ENCODE measurements at regions not wholly inside any gene's neighbourhood (a gene's known extent, or its start where the extent isn't known, plus 50 kb on each side); places are given as distances from the start of the nearest gene placed in this dataset.

DNA sequence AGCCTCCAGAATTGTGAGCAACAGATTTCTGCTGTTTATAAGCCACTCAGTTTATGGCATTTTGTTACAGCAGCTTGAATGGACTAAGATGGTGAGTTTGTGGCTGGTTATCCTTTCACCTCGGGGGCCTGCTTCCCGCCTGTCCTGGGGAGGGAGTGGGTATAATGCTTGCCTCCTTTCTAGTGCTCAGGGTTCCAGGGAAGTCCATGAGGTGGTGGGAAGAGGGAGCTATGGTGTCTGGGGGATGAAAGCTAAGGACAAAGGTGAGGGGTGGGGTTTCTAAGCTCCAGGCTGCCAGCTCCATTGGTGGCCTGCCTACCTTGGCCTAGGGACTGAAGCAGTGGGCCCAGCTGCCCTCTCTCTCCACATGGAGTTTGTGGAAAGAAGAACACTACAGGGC is 50.2 kb upstream of the SDK2 start:
- no peak for DNase-seq (ENCODE audit: low spot score)

DNA sequence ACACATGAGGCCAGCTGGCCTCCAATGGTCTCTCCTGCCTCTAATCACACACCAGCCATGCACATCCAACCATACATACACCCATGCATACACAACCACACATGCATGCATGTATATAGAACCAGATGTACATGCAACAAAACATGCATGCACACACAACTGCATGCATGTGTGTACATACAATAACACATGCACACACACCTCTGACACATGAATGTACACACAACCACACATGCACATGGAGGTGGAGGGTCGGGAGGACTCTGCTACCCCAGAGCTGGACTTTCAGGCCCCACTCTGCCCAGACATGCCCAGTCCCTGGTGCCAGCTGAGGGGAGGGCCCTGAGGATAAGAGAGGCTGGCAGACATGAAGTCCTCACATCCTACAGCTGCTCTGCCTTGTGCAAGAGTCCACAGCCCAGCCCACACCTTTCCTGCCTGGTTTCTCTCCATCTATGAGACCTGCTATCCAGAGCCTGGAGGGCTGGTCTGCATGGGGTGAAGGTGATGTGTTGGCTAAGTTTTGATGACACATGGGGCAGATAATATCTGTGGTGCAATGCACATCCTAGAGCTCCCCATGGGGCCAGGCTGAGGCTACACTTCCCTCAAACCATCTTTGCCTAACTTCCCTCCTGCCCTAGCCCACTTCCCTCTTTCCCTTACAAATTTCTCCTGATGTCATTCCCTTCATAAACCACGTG is 50.9 kb upstream of the SDK2 start:
- no peak for DNase-seq (ENCODE audit: low spot score)

DNA sequence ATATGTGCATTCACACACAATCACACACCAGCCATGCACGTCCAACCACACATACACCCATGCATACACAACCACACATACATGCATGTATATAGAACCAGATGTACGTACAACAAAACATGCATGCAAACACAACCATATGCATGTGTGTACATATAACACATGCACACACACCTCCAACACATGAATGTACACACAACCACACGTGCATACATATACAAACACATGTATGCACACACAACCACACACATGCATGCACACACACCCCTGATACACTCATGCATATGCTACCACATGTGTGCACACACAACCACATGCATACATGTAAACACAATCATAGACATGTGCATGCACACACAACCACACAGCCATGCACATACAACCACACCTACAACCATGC is 52.0 kb upstream of the SDK2 start:
- DNase-seq (ENCODE audit: low spot score), result no peak

DNA sequence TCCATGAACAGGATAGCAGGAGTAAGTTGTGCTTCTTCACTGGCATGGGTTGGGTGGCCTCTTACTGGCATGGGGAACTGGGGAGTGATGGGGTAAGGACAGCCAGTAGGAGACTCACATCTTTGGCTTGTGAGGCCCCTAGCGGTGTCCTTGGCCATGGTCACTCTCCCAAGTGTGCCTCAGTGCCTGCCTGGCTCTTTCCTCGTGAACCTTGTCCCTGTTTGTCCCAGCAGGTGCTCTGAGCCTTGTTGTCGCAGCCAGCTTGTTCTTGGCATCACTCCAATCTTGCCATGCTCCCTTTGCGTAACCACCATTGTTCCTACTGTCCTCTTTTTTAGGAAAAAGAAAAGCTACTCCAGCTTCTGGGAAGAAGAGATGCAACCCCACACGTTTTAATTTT is 53.6 kb upstream of the SDK2 start:
- DNase-seq (ENCODE audit: low spot score), result peak; percentile 65

GRCh38 chr17:73698966-73699365 is 54.7 kb upstream of the SDK2 start:
- no peak for DNase-seq (ENCODE audit: low spot score)

DNA sequence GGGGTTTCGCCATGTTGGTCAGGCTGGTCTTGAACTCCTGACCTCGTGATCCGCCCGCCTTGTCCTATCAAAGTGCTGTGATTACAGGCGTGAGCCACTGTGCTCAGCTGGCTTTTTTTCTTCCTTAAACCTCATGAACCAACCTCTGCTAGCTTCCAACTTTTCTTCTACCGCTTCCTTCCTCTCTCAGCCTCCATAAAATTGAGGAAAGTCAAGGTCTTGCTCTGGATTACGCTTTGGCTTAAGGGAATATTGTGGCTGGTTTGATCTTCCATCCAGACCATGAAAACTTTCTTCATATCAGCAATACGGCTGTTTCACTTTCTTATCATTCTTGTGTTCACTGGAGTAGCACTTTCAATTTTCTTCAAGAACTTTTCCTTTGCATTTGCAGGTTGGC is 57.5 kb upstream of the SDK2 start:
- no peak for DNase-seq (ENCODE audit: low spot score)

DNA sequence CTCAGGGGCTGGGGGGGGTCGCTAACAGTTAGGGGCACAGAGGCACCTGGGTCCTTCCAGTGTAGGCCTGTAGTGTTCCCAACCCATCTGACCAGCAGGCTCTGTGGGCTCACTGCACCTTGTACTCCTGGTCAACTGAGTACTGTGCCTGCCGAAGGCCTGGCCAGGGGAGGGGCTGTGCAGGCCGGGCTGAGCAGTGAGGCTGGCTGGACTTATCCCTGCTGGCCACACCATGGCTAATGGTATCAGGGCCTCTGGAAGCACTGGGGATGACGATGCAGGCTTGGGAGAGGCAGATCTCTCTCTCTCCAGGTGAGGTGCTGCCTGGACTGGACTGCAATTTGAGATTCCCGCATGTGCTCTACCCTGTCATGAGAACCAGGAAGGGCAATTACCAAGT is 58.9 kb upstream of the SDK2 start:
- DNase-seq (ENCODE audit: low spot score), result no peak

DNA sequence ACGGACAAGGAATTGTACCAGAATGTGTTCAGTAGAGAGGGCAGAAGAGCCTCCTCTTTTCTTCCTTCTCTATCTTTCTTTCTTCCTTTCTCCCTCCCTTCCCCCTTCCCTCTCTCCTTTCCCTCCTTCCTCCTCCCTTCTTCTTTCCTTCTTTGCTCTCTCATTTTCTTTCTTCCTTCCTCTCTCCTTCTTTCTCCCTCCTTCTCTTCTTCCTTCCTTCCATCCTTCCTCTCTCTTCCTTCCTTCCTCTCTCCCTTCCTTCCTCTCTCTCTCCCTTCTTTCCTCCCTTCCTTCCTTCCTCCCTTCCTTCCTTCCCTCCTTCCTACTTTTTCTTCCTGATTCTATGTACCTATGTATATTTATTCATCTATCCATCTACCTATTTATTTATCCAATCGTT is 59.7 kb upstream of the SDK2 start:
- DNase-seq (ENCODE audit: low spot score), result no peak

- no peak for DNase-seq (ENCODE audit: low spot score)
These were observed 61.3 kb upstream of the SDK2 start for GRCh38 chr17:73705594-73705993.

- no peak for DNase-seq (ENCODE audit: low spot score)
These were observed 62.2 kb upstream of the SDK2 start for GRCh38 chr17:73706428-73706827.

DNA sequence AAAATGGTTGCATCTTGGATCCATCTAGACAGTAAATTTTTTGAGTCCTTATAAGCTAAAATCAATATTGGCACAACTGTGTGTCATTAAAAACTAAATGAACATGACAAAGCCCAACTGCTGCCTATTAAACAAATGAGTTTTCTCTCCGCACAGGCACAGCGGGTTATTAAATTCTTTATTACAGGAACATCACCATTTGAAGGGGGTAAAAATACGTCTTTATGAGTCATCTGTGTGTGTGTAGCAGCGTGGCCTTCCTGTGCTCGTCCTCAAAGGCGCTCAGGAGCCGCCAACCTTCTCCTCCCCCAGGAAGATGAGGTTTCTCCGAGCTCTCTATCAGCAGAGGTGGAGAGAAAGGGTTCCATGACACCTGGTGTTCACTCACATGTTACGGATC is 62.6 kb upstream of the SDK2 start:
- DNase-seq (ENCODE audit: low spot score), result no peak

- DNase-seq (ENCODE audit: low spot score), result no peak
These were observed 63.1 kb upstream of the SDK2 start for GRCh38 chr17:73707358-73707757.

- peak; percentile 91 for DNase-seq (ENCODE audit: low spot score)
These were observed 65.9 kb upstream of the SDK2 start for GRCh38 chr17:73710095-73710592.

- no peak for DNase-seq (ENCODE audit: low spot score)
These were observed 66.9 kb upstream of the SDK2 start for GRCh38 chr17:73711184-73711583.

DNA sequence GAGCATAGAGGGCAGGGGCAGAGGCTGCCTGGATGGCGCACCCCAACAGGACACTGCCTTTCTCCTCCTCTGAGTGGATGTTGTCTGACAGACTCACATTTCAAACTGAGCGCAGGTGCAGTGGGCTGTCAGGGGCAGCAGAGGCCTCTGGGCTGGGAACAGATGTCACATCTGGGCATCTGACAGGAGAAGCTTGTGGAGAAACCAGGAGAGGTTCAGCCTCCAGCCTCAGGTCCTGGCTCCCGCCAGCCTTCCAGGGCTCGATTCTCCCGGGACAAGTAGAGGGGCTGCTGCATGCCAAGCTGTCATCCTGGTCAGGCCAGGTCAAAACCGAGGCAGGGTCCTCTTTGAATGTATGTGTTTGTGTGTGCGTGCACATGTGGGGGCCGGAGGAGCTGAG is 67.7 kb upstream of the SDK2 start:
- no peak for DNase-seq (ENCODE audit: low spot score)

GRCh38 chr17:73713136-73713535 is 68.9 kb upstream of the SDK2 start:
- peak; percentile 56 for DNase-seq (ENCODE audit: low spot score)

DNA sequence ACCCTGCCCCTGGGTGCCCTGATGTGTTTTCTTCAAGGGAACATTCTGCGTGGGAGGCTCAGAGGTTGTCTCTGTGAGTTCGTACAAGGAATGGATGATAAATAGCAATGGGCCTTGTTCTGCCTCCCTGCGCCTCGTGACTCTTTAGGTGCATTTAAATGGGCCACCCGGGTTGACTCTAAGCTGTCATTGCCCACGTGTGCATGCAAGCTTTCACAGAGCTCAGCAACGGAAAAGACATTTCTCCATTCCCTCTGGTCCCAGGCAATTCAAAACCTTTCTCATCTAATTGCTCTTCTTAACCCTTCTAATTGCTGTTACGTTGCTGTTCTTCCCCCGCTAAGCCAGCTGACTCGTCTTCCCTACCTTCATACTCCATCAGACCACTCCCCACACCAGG is 71.5 kb upstream of the SDK2 start:
- DNase-seq (ENCODE audit: low spot score), result no peak

- DNase-seq (ENCODE audit: low spot score), result no peak
These were observed 73.4 kb upstream of the SDK2 start for GRCh38 chr17:73717690-73718089.

DNA sequence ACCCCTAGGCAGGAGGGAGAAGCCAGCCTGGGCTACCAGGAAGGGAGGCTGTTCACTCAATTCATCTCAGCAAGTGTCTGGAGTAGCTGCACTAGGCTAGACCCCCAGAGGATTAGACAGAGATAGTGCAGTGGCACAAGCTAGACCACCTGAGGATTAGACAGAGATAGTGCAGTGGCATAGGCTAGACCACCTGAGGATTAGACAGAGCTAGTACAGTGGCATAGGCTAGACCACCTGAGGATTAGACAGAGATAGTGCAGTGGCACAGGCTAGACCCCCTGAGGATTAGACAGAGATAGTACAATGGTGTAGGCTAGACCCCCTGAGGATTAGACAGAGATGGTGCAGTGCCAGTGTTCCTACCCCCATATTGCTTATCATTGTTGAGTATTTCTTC is 74.1 kb upstream of the SDK2 start:
- DNase-seq (ENCODE audit: low spot score), result no peak

DNA sequence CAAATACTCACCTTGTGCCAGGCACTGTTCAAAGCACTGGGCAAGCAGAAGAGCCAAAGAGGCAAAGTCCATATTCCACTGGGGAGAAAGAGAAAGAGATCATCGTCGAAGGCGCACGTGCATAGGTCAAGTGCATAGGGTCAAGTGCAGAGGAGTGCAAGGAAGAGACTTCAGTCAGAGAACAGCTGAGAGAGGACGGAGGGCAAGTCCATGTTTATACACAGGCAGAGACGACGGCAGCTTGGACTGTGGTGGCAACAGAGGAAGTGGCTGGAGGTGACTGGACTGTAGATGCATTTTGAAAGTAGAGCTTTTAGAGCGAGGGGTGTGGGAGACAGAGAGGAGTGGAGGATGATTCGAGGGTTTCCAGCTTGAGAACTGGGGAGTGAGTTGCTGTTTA is 74.7 kb upstream of the SDK2 start:
- DNase-seq (ENCODE audit: low spot score), result no peak

- no peak for DNase-seq (ENCODE audit: low spot score)
These were observed 75.4 kb upstream of the SDK2 start for GRCh38 chr17:73719588-73720071.

DNA sequence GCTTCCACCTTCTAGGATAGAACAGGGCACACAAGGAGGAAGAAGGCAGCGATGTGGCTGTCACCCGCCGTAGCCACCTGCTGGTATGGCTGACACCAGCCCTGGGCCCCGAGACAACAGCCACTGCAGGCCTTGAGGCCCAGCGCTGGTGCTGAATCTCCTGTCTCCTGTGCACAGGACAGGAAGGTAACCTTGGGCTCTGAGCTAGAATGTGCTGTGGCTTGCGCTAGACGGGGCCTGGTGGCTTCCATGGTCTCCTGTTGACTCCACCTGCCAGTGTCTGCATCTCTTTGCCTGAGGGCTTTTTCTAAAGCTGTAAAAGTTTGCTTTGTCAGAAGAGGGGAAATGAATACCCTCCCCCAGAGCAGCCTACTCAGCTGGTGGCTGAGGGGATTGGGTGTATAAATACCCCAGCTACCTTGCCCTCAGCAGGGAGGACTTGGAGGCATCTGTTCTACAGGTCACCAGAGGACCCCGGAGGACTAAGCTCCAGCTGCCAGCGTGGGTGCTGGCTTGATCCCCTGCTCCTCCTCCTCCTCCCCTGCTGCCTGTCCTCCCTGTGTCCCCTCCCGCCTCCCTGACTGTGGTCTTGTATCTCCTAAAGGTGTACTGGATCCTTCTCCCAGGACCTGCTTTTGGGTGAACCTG is 76.1 kb upstream of the SDK2 start:
- no peak for DNase-seq (ENCODE audit: low spot score)

- no peak for DNase-seq (ENCODE audit: low spot score)
These were observed 77.9 kb upstream of the SDK2 start for GRCh38 chr17:73722165-73722564.

DNA sequence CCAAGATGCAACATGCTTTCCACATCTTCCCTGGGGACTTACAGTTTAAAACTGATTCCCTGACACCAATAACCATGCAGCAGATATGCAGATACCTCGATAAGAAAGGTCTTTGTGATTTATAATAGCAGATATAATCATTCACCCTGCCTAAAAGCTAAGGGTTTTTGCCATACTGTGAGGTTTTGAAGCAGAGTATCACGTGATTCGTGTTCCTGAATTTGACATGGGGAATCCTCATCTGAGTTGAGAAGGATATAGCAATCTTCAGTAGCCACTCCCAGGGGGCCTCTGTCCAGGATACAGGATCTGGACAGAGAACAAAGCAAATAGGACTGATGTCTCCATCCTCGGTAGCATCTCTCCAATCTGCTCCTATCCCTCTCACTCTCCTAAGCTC is 79.1 kb upstream of the SDK2 start:
- DNase-seq (ENCODE audit: low spot score), result no peak

Data from iPS-NIHi11 (cell line).